Prostate gland (tissue), 2 donors: ENCODE measurements at regions not wholly inside any gene's neighbourhood (a gene's known extent, or its start where the extent isn't known, plus 50 kb on each side); places are given as distances from the start of the nearest gene placed in this dataset.

Experiments used
- DNase-seq: peaks from one replicate; pipeline ENCODE4 v3.0.0-alpha.2; 2019; ENCODE audit warnings: low spot score
- H3K27ac ChIP-seq, 2 donors: fragments of 200-600 bp; sonication (generic); 2 replicates each; pipeline ENCODE4 v1.5.1; 2017 to 2019
- H3K27me3 ChIP-seq: fragments of 200-600 bp; sonication (generic); replicated peaks from 2 replicates; pipeline ENCODE4 v1.5.1; 2019; ENCODE audit not compliant: insufficient read depth
- H3K36me3 ChIP-seq, 2 donors: fragments of 200-600 bp; sonication (generic); 1 replicate in 1 of 2; 2 replicates in 1 of 2; pipeline versions ENCODE4 v1.5.1 to v1.8.1; 2017 to 2019
- H3K4me1 ChIP-seq: fragments of 200-600 bp; sonication (generic); replicated peaks from 2 replicates; pipeline ENCODE4 v1.5.1; 2019
- H3K4me3 ChIP-seq, 2 donors: fragments of 200-600 bp; sonication (generic); 2 replicates each; pipeline ENCODE4 v1.5.1; 2017 to 2019
- H3K9me3 ChIP-seq: fragments of 200-600 bp; sonication (generic); 2 replicates; pipeline ENCODE4 v1.5.1; 2017
- POLR2A ChIP-seq: fragments of 450-650 bp; IDR thresholded peaks from one replicate; pipeline ENCODE4 v1.6.1; 2016; ENCODE audit warnings: antibody characterized with exemption, mild to moderate bottlenecking
- POLR2AphosphoS5 ChIP-seq: sonication (generic); formaldehyde crosslinking; IDR thresholded peaks from one replicate; pipeline ENCODE4 v1.6.1; 2017; ENCODE audit warnings: antibody characterized with exemption
- WGBS: methylation state at CpG from one replicate; pipeline ENCODE4 v1.1.5; 2018; 5-methylcytosine and 5-hydroxymethylcytosine counted together
- intact Hi-C: fragments of 100-400 bp; cut with DNase I; formaldehyde crosslinking; loops from one replicate; pipeline ENCODE4 v1.14.2; 2022
- TF ChIP-seq, protein P1 (sequence below), 4 experiments: fragments of 200-600 bp in 2 of 4; fragments of 450-650 bp in 2 of 4; sonication (generic) in 2 of 4; IDR thresholded peaks; 1 replicate in 3 of 4; 2 replicates in 1 of 4; pipeline ENCODE4 v1.5.1; 2016 to 2019; ENCODE audit warnings: antibody characterized with exemption in 4 of 4, mild to moderate bottlenecking in 2 of 4, moderate library complexity in 2 of 4

DNA sequence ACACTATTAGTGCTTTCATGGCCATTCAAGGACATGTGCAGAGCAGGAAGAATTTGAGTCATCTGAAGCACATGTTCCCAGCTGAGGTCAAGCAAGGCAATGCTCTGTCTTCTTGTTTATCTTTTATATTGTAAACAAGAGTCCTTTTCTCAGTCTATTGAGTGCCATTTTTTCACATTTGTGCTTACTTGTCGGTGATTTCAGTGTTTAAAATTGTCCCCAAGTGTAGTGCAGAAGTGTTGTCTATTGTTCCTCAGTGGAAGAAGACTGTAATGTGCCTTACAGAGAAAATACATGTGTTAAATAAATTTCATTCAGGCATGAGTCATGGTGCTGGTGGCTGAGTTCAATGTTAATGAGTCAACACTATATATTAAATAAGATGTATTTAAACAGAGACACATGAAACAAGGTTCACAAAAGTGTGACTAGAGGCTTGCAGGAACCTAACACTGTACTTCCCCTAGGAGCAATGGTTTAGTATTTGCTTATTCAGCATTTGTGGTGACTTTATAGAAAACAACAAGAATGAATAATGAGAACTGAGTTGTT is 391.1 kb downstream of the LRIG3 start:
- no peaks in the 10 kb centered on the region for H3K27me3 ChIP-seq

DNA sequence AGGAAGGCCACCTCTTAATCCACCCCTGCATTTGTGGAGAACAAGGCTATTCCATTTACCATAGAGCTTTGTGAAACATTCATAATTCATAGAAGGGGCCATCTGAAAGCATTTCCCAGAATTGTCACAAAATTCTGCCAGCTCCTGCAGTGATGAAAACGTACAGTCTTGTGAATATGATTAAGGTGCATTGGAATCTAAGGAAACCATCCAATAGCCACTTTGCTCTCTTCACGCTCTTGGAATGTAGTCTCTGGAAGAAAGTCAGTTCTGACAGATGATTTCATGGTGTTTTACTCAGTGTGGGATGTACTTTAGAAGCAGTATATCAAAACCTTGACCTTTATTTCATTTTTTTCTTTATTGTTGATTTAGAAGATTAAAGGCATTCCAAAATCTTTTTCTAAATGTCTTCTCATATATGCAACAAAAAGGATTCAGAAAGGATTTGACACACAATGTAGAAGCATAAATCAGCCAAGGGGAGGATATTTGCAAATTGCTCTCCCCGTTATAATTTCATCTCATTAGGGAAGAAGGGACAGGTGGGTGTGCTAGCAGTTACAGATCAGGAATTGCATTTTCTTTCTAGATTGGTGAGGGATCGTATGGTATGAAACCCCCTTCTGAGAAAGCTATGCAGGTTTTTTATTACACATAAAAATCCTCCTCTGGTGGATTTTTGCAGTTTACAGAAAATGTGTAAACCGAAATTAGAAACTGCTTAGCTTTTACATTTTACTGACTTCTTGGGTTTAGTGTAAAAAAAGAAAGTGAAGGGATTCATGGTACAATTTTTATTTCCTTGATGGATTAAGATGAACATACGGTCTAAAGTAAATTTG is 390.2 kb downstream of the LRIG3 start:
- intact Hi-C loops = loop anchor here (10.0 kb wide), 1 partner anchor 385 kb away; no protein-coding TSS in a partner anchor
- 66% methylated on average over 6 of the region's 6 CpGs for WGBS
- H3K27ac ChIP-seq = no peak overlapping the region

More for the DNA sequence above, 391.1 kb downstream of the LRIG3 start:
- Histone ChIP-seq H3K27ac (no peak overlapping the region), H3K4me3 (no peak overlapping the region), H3K36me3 (no peaks in the 10 kb centered on the region), H3K4me1 (no peaks in the 10 kb centered on the region), H3K9me3 (no peaks in the 10 kb centered on the region)
- 53% methylated on average over 1 of the region's 1 CpG for WGBS
- DNase-seq = no peak
- TF ChIP-seq, protein P1, sequence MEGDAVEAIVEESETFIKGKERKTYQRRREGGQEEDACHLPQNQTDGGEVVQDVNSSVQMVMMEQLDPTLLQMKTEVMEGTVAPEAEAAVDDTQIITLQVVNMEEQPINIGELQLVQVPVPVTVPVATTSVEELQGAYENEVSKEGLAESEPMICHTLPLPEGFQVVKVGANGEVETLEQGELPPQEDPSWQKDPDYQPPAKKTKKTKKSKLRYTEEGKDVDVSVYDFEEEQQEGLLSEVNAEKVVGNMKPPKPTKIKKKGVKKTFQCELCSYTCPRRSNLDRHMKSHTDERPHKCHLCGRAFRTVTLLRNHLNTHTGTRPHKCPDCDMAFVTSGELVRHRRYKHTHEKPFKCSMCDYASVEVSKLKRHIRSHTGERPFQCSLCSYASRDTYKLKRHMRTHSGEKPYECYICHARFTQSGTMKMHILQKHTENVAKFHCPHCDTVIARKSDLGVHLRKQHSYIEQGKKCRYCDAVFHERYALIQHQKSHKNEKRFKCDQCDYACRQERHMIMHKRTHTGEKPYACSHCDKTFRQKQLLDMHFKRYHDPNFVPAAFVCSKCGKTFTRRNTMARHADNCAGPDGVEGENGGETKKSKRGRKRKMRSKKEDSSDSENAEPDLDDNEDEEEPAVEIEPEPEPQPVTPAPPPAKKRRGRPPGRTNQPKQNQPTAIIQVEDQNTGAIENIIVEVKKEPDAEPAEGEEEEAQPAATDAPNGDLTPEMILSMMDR (IDR thresholded peaks at IDR 0.05) = no peak
- TF ChIP-seq POLR2AphosphoS5 = no peak
- TF ChIP-seq POLR2A = no peak
- intact Hi-C loops = no loop called here

DNA sequence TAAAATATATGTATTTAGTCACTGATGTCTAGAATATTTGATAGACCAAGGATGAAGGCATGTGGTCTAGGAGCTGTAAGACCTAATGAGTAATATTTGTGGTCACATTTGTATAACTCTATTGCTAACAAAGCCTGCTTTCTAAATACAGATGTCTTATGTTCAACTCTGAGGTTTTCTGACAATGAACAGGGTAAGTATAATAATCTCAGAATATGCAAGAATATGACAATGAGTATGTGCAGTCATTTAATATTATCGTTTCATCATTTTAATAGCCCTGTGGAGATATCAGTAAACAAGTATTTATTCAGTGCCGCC is 389.6 kb downstream of the LRIG3 start:
- no peaks in the 10 kb centered on the region for H3K4me1 ChIP-seq
- no peaks in the 10 kb centered on the region for H3K27me3 ChIP-seq
- 92% methylated on average over 2 of the region's 2 CpGs for WGBS
- TF ChIP-seq POLR2AphosphoS5 (no peak), POLR2A (no peak)
- TF ChIP-seq, protein P1 (IDR thresholded peaks at IDR 0.05) = no peak
- no peak for DNase-seq
- H3K27ac ChIP-seq = no peak overlapping the region
- no peak overlapping the region for H3K4me3 ChIP-seq
- H3K36me3 ChIP-seq = no peaks in the 10 kb centered on the region
- intact Hi-C loops = loop anchor here (10.0 kb wide), 1 partner anchor 384 kb away; no protein-coding TSS in a partner anchor
- H3K9me3 ChIP-seq = no peaks in the 10 kb centered on the region

More for the DNA sequence above, 390.2 kb downstream of the LRIG3 start:
- H3K27me3 ChIP-seq = no peaks in the 10 kb centered on the region
- no peaks in the 10 kb centered on the region for H3K9me3 ChIP-seq
- DNase-seq = no peak
- H3K4me1 ChIP-seq = no peaks in the 10 kb centered on the region
- TF ChIP-seq, protein P1 (IDR thresholded peaks at IDR 0.05) = no peak
- TF ChIP-seq POLR2A = no peak
- TF ChIP-seq POLR2AphosphoS5 = no peak
- H3K4me3 ChIP-seq = no peak overlapping the region
- no peaks in the 10 kb centered on the region for H3K36me3 ChIP-seq

DNA sequence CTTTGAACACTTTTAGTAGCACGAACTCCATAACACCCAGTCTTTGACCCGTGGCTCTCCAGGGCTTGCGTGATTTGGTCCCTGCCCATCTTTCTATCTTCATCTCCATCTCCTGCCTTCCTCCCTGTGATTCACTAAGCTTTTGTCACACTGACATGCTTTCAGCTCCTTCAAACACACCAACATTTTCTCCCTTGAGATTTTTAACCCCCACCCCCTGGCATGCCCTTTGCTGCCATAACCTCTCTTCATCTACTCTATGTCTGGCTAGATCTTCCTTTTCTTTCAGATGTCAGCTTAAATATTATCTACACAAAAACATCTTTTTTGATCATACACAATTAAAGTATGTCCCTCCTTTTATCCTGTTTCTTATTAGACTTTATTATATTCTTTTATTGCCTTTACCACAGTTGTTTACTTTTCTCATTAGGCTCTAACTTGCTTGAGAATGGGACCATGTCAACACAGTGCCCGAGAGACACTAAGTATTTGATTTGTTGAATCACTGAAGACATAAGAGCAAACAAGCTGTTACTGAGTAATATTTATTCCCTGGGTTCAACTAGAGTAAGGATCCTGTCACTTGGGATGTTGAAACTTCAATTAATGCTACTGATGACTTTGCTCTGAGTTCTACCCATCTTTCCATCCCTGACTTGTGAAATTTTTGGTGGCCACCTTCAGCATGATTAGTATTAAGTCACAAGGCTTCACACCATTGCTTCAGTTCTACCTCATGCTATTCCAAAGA is 387.3 kb downstream of the LRIG3 start:
- intact Hi-C loops = loop anchor here (10.0 kb wide), 1 partner anchor 382 kb away; no protein-coding TSS in a partner anchor
- TF ChIP-seq POLR2A = no peak
- TF ChIP-seq POLR2AphosphoS5 = no peak
- TF ChIP-seq, protein P1 (IDR thresholded peaks at IDR 0.05) = no peak
- H3K36me3 ChIP-seq = no peaks in the 10 kb centered on the region
- H3K4me1 ChIP-seq = no peaks in the 10 kb centered on the region
- no peak overlapping the region for H3K4me3 ChIP-seq
- H3K9me3 ChIP-seq = no peaks in the 10 kb centered on the region
- 65% methylated on average over 4 of the region's 4 CpGs for WGBS
- no peaks in the 10 kb centered on the region for H3K27me3 ChIP-seq
- no peak for DNase-seq
- no peak overlapping the region for H3K27ac ChIP-seq
